Urothelium cell line (cell line): ENCODE measurements at regions not wholly inside any gene's neighbourhood (a gene's known extent, or its start where the extent isn't known, plus 50 kb on each side); places are given as distances from the start of the nearest gene placed in this dataset.

Experiments
- DNase-seq: peaks from one replicate; pipeline ENCODE4 v3.0.0; 2011; ENCODE audit warnings: low spot score, mixed read lengths
- FAIRE-seq: peaks from 2 replicates; lab custom pipeline; 2011; peaks lifted over from hg19 to GRCh38; lab: Jason Lieb, UNC

GRCh38 chr13:78816154-78816553 is 157.2 kb upstream of the OBI1 start:
- DNase-seq (no peak), FAIRE-seq (no peak)

GRCh38 chr13:78806457-78806856 is 147.5 kb upstream of the OBI1 start:
- DNase-seq: no peak

DNA sequence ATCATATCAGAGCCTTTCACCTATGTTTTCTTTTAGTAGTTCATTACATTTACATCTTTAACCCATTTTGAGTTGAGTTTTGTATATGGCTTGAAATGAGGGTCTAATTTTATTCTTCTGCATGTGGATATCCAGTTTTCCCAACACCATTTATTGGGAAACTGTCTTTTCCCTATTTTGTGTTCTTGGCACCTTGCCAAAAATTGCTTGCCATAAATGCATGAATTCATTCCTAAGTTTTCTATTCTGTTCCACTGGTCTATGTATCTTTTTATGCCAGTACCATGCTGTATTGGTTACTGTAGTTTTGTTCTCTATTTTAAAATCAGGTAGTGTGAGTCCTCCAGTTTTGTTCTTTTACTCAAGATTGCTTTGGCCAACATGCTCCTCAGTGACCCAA is 144.0 kb upstream of the OBI1 start:
- FAIRE-seq (no peak), DNase-seq (no peak)

More at GRCh38 chr13:78806457-78806856, 147.5 kb upstream of the OBI1 start:
- no peak for FAIRE-seq

DNA sequence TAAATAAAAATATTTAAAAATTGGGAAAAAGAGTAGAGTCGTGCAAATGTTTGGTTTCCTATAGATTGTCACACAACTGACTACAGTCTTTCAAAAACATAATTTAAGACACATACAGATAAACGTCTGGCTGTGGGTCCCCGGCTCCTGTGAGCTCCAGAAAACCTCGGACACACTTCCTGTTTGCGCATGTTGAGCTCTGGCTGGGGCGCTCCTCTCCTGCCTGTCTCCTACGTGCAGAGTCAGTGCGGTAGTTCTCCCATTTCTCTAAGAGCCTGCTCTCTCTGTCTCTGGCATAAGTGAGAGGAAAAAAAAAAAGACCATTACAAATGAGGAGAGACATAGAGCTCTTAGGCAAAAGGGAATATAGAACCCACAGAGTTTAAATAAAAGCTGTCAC is 128.2 kb upstream of the OBI1 start:
- DNase-seq (no peak), FAIRE-seq (no peak)

DNA sequence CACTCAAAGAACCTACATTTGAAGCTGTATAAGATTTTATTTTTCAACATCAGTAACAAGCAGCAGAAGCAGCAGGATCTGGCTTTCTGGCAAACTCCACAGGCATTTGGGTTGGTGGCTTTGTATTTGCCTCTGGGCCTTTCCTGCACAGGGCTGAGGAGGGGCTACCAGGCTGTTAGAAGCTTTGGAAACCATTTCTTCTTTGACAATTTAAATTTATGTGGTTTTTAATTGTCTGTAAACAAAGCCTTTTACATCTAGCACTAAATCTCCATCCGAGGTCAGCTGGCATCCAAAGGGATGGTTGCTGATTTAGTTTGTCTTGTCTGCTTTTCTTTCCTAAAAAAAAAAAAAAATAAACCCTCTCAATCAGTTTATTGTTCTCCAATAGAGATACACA is 127.5 kb upstream of the OBI1 start:
- FAIRE-seq (no peak), DNase-seq (no peak)

GRCh38 chr13:78785764-78786163 is 126.8 kb upstream of the OBI1 start:
- no peak for DNase-seq
- no peak for FAIRE-seq

- no peak for DNase-seq
- FAIRE-seq: no peak
Observed at GRCh38 chr13:78784014-78784750, 125.2 kb upstream of the OBI1 start.

GRCh38 chr13:78780708-78781107 is 121.8 kb upstream of the OBI1 start:
- no peak for DNase-seq
- FAIRE-seq: no peak

GRCh38 chr13:78779608-78780007 is 120.7 kb upstream of the OBI1 start:
- no peak for FAIRE-seq
- no peak for DNase-seq

DNA sequence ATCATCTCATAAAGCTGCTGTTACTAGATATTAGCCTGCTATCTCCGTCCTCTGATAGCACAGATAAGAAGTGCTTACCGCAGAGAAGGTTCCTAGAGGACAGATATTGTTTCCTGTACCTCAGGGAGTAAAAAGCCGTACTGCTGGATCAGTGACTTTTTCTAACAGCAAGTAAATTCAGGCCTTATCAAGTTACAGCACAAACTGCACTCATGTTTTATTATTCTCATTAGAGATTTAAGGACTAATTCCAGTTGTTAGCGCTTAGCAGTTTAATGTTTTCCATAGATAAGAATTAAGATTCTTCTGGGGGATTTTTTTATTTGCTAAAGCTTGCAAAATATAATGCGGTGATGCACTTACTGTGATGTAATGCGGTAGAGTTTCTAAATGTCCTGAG is 119.0 kb upstream of the OBI1 start:
- no peak for FAIRE-seq
- no peak for DNase-seq

- FAIRE-seq: no peak
- DNase-seq: no peak
Observed at GRCh38 chr13:78777396-78777795, 118.4 kb upstream of the OBI1 start.

- DNase-seq (no peak), FAIRE-seq (no peak)
Observed at GRCh38 chr13:78772933-78773332, 114.0 kb upstream of the OBI1 start.

- DNase-seq: no peak
- no peak for FAIRE-seq
Observed at GRCh38 chr13:78770601-78771000, 111.6 kb upstream of the OBI1 start.

- no peak for DNase-seq
- no peak for FAIRE-seq
Observed at GRCh38 chr13:78768950-78769349, 110.0 kb upstream of the OBI1 start.

DNA sequence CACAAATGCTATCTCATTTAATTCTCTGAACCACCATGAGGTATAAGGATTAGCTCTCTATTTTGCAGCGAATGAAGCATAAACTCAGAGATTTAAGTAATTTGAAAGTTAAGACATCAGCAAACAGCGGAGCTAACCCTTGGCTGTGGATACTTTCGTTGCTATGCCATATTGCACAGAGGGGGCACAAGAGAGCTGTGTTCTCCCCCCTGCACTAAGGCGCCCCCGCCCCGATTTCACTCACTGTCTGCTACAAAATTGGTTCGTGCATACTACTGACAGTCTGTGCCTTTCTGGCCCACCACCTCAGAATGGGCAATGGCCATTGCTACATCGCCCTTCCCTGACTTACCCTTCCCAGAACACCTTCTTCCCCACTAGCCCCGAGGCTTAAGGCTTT is 105.7 kb upstream of the OBI1 start:
- no peak for FAIRE-seq

DNA sequence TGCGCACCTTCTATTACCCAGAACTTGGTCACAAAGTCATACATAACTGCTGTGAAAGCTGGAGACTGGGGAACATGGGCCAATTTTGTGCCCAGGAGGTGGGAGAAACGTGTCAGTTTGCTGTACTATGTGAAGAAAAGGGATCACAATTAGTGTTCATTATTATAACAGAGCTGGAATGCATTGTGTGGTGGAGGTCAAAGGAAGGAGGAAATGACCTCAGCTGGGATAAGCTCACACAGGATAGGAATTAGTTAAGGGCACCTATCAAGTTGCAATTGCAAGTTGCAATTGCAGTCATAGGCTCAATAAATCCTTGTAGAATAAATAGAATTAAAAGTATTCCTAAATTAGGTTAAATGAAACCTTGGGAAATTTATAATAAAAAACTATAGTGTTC is 103.9 kb upstream of the OBI1 start:
- DNase-seq (no peak), FAIRE-seq (no peak)

More for the DNA sequence above, 105.7 kb upstream of the OBI1 start:
- no peak for DNase-seq

- FAIRE-seq (no peak), DNase-seq (no peak)
Observed at GRCh38 chr13:78759704-78760103, 100.7 kb upstream of the OBI1 start.

DNA sequence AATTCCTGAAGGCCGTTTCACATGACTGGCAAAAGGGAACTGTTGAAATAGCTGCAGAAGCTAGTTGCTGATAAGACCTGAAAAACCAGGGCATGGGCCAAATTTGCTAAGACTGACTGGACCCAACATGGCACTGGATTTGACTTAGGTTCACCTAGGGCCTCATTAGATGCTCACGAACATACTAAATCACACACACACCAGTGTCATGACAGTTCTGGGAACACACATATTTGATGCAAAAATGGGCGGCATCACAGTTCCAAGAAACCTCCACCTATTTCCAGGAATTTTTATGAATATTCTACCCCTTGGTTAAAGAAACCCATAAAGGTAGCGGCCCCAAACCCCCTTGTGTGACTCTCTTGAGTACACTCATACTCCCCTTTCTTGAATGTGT is 99.6 kb upstream of the OBI1 start:
- DNase-seq: no peak

GRCh38 chr13:78753435-78753834 is 94.5 kb upstream of the OBI1 start:
- no peak for DNase-seq

More for the DNA sequence above, 99.6 kb upstream of the OBI1 start:
- FAIRE-seq: no peak

GRCh38 chr13:78750735-78751134 is 91.8 kb upstream of the OBI1 start:
- no peak for FAIRE-seq
- no peak for DNase-seq

More at GRCh38 chr13:78753435-78753834, 94.5 kb upstream of the OBI1 start:
- FAIRE-seq: no peak

GRCh38 chr13:78743973-78744372 is 85.0 kb upstream of the OBI1 start:
- DNase-seq (no peak), FAIRE-seq (no peak)

DNA sequence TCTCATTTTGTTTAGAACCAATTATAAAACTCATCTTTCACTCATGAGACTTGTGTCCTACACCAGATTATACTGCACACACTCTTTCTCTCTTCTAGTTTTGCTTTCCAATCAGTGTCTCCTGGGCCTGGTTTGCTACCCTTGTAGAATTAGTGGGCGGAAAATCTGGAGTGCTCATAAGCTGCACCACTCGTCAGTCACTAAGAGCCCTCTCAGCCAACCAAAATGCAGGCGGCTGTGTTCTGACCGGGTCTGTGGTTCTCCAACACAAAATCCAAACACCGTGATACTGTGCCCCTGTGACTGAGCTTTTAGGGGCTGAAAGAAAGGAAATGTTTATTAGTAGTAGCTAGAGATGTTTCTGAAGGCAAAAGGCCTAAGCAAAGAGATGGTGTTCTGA is 83.7 kb upstream of the OBI1 start:
- no peak for FAIRE-seq
- no peak for DNase-seq

DNA sequence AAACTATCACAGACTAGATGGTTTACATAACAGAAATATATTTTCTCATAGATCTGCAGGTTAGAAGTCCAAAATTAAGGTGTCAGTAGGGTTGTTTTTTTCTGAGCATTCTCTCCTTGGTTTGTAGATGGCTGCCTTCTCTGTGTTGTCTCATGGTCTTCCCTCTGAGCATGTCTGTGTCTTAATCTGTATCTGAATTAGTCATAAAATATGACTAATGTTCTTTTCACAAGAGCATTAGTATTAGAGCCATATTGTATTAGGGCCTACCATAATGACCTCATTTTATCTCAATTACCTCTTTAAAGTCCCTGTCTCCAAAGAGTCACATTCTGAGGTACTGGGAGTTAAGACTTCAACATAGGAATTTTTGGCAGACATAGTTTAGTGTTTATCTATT is 77.2 kb upstream of the OBI1 start:
- FAIRE-seq: no peak
- DNase-seq: no peak
